Peyer's patch (tissue), 4 donors: ENCODE measurements at regions not wholly inside any gene's neighbourhood (a gene's known extent, or its start where the extent isn't known, plus 50 kb on each side); places are given as distances from the start of the nearest gene placed in this dataset.

Source experiments
- POLR2A ChIP-seq, 2 donors: fragments of 450-650 bp; IDR thresholded peaks; one replicate each; pipeline ENCODE4 v1.5.1; 2017; ENCODE audit warnings: antibody characterized with exemption in 2 of 2, mild to moderate bottlenecking in 2 of 2, moderate library complexity in 2 of 2
- TF ChIP-seq, protein P1 (sequence below), 6 experiments: fragments of 450-650 bp in 4 of 6; fragments of 200-600 bp in 2 of 6; sonication (generic) in 1 of 6; IDR thresholded peaks; one replicate each; pipeline ENCODE4 v1.5.1; 2017 to 2019; ENCODE audit warnings: antibody characterized with exemption in 6 of 6, mild to moderate bottlenecking in 3 of 6, moderate library complexity in 1 of 6

GRCh38 chr3:14317057-14317553 lies 85.3 kb upstream of the SLC6A6 start:
- TF ChIP-seq POLR2A (IDR thresholded peaks at IDR 0.05): no peak
- TF ChIP-seq, protein P1, sequence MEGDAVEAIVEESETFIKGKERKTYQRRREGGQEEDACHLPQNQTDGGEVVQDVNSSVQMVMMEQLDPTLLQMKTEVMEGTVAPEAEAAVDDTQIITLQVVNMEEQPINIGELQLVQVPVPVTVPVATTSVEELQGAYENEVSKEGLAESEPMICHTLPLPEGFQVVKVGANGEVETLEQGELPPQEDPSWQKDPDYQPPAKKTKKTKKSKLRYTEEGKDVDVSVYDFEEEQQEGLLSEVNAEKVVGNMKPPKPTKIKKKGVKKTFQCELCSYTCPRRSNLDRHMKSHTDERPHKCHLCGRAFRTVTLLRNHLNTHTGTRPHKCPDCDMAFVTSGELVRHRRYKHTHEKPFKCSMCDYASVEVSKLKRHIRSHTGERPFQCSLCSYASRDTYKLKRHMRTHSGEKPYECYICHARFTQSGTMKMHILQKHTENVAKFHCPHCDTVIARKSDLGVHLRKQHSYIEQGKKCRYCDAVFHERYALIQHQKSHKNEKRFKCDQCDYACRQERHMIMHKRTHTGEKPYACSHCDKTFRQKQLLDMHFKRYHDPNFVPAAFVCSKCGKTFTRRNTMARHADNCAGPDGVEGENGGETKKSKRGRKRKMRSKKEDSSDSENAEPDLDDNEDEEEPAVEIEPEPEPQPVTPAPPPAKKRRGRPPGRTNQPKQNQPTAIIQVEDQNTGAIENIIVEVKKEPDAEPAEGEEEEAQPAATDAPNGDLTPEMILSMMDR (IDR thresholded peaks at IDR 0.05): no peak
